ENCODE measurements at regions not wholly inside any gene's neighbourhood (a gene's known extent, or its start where the extent isn't known, plus 50 kb on each side); places are given as distances from the start of the nearest gene placed in this dataset.
"Not testable (repeated sequence)": the region's sequence is repeated elsewhere in the genome, so short reads cannot be mapped to it uniquely, and the experiment has no call there.

DNA sequence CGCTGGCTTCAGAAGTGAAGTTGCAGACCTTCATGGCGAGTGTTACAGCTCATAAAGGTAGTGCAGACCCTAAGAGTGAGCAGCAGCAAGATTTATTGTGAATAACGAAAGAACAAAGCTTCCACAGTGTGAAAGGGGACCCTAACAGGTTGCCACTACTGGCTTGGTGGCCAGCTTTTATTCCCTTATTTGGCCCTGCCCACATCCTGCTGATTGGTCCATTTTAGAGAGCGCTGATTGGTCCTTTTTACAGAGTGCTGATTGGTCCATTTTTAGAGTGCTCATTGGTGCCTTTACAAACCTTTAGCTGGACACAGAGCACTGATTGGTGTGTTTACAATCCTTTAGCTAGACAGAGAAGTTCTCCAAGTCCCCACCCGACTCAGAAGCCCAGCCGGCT lies 298.0 kb upstream of the DLGAP1 start:
- not testable (repeated sequence) for DNase-seq

DNA sequence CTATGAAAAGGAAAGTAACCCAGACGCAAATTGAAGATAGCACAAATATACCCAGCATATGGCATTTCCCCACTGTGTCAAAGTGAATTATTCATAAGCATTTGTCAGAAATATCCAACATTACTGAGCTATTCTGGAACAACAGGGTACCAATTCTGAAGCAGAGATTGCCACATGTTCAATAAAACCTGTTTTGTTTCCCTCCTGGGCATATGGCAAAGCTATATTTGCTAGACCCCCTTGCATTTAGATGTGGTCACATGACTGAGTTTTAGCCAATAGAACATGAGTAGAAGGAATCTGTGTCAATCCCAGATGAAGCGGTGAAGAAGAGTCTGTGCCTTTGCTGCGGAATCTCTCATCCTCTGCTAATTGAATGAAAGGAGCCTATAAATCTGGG lies 296.4 kb upstream of the DLGAP1 start:
- DNase-seq = no peak

DNA sequence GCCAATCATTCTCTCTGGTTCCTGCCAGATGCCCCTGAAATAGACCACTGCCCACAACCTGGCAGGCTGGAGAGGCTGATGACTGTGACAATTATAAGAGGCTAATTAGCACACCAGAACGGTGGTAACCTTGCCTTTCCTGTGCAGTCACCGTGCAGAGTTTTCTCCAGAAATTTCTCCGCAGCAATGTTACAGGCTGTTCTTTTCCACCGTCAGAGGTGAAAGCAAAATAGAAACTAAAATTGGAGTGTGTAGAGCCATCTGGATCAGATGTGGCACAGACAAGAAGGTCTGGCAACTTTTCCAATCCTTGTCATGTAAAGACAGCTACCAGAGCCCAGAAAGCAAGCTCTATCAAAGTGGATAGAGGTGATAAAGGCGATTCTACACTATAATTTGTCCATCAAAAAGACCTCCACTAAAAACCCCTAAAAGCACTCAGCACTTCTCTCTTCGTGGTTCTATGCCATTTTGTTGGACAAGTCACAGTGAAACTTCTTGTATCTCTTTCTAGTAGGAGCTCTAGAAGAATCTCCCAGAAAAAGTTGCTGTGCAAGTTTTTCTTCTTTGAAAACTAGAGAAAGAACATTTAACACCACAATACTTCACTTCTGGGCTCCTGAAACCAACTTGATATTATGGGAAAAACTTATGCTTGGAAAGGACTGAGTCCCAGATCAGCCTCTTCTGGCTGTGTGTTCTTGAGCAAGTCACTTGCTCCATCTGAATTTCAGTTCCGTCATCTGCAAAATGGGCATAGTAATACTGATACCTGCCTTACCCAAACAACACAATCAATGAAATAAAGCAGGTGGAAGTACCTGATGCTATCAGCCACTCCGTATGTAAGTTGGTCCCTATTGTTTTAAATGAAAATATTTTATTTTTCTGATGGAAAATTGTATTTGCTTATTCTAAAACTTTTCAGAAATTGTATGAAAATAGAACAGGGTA lies 295.6 kb upstream of the DLGAP1 start:
- no peak for DNase-seq

DNA sequence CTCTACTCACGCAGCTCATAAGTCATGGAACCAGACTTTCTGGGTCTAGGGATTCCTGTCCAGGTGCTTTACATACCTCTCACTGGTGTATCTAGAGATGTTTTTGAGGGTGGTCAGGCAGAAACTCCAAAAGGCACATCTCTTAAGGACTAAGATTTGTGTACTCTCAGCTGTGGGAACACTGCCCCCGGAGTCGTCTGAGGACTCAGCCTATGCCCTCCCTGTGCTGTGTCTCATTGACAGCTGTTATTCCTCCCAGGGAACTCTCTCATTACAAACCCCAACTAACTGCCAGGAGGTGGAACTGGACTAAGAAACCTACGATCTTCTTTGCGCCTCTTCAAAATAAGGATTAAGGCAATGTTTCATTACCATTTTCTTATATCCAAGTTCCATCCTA lies 293.9 kb upstream of the DLGAP1 start:
- DNase-seq = no peak

DNA sequence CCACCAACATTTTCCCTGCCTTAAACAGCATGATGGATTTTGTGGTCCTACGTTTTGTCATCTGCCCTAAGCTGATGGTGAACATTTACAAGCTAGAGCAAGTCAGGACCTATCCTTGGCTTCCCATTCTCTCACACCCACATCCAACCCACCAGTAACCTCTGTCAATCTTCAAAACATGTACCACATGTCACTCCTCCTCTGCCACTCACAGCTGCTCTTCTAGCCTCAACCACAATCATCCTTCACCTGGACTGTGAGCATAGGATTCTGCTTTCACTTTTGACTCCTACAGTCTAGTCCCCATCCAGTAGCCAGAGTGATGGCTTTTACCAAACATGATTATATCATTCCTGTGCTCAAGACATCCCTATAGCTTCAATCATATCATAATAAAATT lies 279.8 kb upstream of the DLGAP1 start:
- DNase-seq = no peak

DNA sequence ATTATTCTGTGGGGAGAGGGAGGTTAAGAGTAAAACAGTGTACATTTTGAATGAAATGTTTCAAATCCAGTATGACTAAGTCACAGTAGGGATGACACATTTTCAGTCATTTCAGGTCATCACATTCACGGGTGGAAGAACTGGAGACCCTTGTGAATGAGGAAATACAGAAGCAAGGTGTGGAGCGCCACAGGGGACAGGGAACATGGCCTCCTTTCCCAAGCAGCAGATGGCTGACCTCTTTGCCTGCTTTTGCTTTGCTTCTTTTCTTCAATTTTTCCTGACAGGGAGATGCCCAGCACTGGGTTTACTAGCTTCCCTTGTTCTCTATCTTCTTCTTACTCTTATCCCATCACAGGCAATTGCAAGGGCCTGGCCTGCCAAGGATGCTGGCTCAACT lies 278.9 kb upstream of the DLGAP1 start:
- no peak for DNase-seq

DNA sequence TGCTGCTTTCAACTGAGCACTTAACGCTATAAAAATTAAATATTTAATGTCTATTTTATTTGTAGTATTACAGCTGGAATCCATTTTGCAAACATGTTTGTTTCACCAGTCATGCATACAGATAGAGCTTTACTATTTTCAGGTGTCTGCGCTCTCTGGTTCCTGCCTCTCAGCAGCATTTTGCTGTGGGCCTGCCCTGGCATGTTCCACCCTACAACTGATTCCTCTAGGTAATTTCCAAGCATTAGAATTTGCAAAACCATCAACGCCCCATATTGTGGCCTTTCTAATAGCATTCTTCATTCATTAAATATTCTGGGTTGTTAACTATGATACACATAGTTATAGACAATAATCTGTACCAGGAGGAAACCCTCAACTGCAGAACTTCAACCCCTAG lies 266.4 kb upstream of the DLGAP1 start:
- no peak for DNase-seq

DNA sequence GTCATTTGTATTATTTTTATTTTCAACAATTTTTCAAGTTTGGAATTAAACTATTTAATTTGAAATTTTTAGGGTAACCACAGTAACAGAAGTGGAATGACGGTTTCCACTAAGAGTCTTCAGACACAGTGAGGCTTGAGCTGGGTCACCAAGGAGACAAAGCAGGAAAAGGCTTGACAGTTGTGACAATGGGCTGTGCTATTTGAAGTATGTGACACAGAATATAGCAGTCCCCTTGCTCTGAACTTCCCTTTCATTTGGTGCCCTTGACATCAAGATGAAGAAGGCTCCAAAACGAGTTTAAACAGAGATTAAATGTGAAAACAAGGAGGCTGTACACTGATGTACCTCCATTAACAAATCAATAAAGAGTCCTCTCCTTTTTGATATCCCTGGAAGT lies 265.4 kb upstream of the DLGAP1 start:
- no peak for DNase-seq

DNA sequence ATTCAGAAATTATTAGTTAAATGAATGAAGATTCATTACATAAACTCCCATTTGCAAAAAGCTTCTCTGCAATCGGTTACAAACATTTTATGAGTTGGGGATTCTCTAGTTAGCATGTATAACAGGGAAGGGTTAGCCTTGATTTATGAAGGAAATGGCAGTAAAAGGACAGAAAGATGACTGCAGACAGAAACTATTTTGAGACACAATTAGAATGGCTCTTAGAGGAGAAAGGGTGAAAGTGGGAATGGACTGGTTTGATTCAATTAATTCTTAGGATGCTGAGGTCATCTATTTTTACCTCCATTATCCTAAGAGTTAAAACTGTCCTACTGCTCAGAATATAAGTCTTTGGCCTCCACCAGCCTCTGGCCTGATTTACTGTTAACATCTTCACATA lies 250.8 kb upstream of the DLGAP1 start:
- no peak for DNase-seq

DNA sequence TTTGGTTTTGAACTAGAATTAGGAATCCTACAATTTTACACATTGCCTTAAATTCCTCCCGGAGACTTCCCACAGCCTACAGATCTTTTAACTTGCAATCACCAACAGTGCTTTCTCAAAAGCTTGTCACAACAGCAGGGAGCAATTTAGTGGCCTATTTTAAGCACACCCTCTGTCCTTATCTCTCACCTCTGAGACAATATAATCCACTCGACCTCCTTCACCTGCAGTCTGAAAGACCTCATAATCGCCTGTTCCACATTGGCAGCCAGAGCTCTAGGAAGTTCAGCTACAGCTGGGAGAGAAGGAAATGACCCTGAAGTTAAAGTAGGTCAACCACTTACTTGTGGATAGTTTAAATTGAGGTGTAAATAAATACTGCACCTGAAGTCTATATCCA lies 249.7 kb upstream of the DLGAP1 start:
- no peak for DNase-seq

DNA sequence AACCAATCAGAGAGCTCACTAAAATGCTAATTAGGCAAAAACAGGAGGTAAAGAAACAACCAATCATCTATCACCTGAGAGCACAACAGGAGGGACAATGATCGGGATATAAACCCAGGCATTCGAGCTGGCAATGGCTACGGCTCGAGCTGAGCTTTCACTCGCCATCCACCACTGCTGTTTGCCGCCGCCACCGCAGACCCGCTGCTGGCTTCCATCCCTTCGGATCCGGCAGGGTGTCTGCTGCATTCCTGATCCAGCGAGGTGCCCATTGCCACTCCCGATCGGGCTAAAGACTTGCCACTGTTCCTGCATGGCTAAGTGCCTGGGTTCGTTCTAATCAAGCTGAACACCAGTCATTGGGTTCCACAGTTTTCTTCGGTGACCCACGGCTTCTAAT lies 236.7 kb upstream of the DLGAP1 start:
- no peak for DNase-seq

DNA sequence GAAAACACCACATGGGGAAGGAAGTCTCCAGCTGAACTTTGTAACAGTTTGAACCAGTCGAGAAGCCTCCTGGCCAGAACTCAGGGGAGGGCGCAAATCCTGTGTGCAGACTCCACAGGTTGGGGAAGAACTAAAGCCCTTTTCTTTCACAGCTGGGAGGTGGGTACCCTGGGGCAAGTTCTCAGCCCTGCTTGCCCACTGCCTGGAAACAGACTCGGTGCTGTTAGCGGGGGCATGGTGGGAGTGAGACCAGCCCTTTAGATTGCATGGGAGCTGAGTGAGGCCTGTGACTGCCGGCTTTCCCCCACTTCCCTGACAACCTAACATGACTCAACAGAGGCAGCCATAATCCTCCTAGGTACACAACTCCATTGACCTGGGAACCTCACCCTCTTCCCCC lies 223.6 kb upstream of the DLGAP1 start:
- not testable (repeated sequence) for DNase-seq

DNA sequence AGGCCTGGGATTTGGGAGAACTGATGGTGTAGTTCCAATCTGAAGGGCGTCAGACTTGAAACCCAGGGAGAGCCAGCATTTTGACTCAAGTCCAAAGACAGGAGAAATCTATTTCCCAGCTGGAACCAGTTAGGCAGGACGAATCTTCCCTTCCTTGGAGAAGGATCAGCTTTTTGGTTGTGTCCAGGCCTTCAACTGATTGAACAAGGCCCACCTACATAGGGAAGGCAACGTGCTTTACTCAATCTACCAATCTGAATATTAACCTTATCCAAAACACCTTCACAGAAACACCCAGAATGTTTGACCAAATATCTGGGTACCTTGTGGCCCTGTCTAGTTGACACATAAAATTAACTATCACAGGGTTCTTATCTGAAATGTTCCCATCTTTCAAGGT lies 221.9 kb upstream of the DLGAP1 start:
- DNase-seq = no peak

DNA sequence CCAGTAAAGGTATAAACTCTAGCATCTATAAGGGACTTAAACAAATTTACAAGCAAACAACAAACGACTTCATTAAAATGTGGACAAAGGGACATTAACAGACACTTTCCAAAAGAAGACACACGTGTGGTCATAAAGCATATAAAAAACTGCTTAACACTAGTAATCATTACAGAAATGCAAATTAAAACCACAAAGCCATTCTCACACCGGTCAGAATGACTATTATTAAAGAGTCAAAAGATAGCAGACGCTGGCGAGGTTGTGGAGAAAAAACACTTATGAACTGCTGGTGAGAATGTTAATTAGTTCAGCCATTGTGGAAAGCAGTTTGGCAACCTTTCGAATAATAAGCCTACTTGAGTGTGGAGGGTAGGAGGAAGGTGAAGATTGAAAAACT lies 217.1 kb upstream of the DLGAP1 start:
- DNase-seq = no peak

DNA sequence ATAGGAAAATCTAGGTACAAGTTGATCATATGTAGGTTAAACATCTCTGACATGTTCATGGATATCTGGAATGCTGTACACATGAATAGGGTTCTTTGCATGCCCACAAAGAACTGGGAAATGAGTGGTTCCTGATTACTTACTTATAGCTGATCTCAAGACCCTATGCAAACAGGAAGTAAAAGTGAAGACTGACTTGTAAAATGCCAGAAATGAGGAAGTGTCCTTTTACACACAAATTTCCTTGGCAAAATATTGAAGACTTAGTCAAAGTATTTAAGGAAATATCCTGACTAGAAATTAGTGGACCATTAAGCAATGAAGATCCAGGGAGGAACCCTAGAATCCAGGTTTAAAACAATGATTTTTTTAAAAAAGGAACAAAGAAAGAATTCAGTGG lies 203.7 kb upstream of the DLGAP1 start:
- DNase-seq = no peak

DNA sequence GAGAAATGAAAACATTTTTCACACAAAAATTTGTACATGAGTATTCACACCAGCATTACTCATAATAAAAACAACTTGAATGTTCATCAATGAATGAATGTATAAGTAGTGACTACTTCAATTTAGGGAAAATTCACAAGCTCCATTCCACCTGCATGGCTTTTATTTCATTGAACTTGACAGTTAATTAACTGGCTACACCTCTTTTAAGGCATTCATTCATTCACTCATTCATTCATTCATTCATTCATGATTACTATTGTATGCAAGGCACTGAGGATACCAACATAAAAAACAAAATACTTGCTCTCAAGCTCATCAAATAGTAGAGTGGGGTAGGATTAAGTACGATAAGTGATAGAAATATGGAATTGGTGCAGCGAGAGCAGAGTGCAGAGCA lies 198.3 kb upstream of the DLGAP1 start:
- DNase-seq = no peak

DNA sequence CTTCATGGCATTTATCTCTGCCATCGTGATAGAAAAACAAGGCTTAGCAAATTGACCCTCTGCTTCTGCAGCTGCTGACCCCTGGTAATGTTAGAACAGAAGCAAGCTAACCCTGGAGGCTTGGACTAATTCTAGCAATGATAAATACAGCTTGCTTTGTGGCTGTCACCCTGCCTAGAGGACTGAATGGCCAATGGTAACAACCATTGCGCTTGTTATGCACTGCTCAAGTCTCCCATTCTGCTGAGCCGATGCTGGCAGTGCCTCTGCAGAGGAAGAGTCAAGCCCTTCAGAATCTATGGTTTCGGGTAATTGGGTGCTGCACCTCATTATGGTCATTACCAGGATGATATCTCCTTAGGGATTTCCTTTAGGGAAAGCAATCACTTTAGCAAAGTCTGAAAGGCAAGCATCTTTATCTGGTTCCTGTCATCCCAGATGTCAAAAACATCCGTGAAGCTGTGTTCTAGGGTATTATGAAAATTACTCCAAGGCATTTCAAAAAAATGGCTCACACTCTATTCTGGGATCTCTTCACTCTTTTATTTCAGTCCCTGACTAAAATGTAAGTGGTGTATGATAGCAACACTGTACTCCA lies 186.8 kb upstream of the DLGAP1 start:
- no peak for DNase-seq

DNA sequence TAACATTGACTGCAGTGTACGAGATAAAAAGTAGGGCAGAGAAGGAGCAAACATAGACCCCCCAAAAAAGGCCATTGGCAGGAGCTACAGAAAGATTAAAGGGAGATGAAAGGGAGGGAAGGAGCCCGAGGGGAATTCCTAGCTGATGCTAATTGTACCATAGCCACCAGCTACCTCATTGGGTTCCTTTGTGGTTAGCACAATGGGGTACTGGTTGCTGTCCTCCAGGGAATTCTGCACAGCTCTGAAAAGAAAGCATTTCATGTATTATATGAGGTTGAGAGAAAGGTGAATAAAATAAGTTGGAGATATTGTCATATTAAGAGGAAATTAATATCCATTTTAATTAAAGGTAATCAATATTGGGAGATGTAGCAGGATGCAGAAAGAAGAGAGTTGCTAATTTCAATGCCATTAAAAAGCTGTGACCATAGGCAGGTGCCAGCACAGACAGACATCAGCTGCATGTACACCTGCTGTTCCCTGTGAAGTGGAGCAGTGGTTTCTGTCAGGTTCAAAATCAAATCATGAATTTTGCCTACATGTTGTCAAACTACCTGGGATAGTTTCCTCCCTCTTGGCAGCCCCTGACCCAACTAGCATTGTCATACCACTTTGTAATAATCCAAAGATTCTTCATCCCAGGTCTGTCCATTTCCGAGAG lies 185.4 kb upstream of the DLGAP1 start:
- no peak for DNase-seq

DNA sequence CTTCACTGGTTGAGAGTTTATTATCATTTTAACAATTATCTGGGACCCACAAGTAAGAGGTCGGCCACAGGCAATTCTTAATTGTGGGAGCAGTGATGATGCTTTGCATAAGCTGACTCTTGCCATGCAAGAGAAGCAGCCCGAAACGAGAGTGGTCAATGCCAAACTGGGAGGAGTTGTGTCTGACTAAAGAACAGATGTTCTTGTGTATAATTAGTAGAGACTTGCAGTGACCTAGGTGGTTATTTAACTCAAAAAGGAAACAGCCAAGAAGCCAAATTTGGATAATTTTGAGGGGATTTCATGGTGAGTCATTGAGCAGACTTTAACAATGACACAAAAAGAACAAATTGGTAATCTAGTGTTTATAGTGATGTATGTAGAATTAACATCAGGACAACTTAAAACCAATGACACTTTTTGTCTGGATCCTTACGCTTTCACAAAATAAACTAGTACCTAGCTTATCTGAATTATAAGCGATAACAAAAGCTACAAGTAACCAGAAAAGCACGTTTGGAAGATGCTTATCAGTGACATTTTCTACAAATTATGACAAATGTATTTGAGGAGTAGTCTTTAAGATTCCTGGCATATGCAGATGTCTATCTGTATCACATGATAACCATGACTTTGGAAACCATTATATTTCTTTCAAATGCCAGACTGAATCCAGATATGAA lies 184.7 kb upstream of the DLGAP1 start:
- DNase-seq = no peak

DNA sequence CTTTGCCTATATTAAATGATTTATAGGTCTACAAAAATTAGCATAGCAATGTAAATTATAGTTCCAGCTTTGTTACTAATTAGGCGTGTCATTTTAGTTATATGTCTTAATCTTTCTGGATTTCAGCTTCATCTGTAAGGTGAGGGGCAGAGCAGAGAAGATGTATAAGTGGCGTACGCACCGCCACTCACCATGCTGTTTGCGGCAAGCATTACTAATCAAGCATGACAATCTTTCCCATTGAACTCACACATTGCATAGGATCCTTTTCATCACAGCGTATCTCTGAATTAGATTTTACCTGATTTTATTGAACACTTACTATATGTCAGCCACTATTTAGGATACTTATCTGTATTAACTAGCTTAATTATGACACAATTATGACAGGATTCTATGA lies 183.6 kb upstream of the DLGAP1 start:
- DNase-seq = no peak

DNA sequence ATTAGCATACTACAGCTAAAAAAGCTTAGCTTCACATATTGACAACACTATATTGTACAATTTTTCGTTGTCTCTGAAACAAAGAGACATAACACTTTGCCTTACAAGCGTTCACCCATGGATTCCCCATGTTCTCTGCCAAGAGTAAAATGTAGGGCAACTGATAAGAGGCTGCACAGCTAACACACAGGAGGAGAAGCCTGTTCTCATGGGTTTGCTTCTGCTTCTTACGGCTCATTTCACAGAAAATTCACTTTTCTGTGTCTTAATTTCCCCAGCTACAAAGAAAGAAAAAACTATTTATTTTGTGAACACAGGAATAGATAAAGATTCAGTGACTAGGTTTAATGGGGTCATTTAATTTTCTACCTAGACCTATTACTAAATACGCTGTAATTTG lies 182.8 kb upstream of the DLGAP1 start:
- no peak for DNase-seq

DNA sequence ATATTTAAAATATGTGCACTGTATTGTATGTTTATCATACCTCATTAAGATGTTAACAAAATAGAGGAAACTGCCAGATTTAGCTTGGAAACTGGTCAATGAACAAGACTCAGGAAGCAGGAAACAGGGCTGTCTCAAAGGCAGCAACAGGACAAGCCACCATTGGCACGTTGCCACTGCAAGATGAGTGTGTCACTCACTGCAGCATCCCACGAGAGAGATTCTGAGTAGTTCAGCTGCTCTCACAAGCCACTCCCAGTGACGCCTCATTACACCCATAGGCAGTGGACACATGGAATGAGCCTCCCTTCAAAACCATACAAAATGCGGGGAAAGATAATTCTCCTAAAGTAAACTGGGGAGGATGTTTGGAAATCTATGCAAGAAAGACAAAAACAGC lies 181.9 kb upstream of the DLGAP1 start:
- no peak for DNase-seq

DNA sequence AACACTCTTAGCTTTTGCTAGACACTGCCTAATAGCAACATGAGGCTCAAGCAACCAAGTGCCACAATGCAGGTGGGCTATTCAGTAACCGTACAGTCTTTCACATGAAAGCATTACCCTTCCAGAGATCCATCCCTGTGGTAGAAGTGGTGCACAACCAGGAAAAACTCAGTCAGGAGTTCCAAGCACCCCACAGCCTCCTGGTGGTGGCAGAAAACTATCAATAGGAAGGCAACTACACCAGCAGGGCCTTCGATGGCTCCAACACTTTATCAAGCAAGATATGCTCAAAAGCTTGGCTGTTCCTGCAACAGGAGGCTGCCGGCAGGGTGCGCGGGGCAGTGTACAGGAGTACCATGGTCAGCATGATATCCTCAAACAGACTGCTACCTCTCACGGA lies 176.1 kb upstream of the DLGAP1 start:
- no peak for DNase-seq

DNA sequence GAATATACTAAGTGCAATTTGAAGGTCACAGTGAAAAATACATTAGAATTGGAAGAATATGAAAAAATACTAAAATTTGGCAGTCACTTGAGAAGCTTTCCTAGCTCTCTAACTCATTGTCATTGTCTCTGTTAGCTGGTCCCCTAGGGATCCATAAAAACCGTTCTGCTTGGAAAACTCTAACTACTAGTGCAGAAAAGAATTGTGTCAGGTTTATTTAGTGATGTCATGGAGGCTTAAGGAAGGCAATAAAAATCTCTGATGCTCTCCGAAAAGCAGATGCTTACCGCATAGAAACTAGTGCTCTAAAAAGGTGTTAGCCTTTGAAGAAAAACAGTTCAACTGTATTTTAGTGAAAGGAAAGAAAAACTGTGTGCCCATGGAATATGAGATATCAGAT lies 150.1 kb upstream of the DLGAP1 start:
- no peak for DNase-seq
